ENCODE measurements at regions not wholly inside any gene's neighbourhood (a gene's known extent, or its start where the extent isn't known, plus 50 kb on each side); places are given as distances from the start of the nearest gene placed in this dataset.

DNA sequence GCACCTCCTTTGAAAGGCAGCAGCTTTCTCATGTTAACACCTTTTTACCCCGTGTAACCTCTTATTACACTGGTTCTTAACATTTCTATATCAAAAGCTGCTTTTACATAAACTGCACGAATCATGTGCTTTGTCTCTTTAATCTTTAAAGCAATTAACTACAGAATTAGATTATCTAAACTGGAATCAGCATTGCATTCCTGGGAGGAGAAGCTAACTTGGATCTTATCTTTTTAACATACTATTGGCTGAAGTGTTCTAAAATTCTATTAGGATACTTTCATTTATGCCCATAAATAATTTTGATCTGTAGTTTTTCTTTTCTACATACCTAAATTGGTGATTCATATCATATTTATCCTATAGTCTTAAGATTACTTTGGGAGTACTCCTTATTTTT, 428.4 kb upstream of the IGFBP3 start:
- no peak for DNase-seq
- TF ChIP-seq POLR2A (IDR thresholded peaks at IDR 0.05), result no peak
- TF ChIP-seq CTCF (IDR thresholded peaks at IDR 0.05), result no peak
- no peaks in the 10 kb centered on the region for H3K9me3 ChIP-seq
- intact Hi-C loops (cut with DNase I; ENCODE audit: low total_unique reads), result no loop called here
- no peaks in the 10 kb centered on the region for H3K36me3 ChIP-seq
- H3K4me3 ChIP-seq, result no peak overlapping the region
- no peaks in the 10 kb centered on the region for H3K4me1 ChIP-seq
- H3K27me3 ChIP-seq, result no peaks in the 10 kb centered on the region
- no peak overlapping the region for H3K27ac ChIP-seq

GRCh38 chr7:46344533-46344932, 423.5 kb upstream of the IGFBP3 start:
- Histone ChIP-seq H3K4me1 (no peaks in the 10 kb centered on the region), H3K27ac (no peak overlapping the region), H3K9me3 (no peaks in the 10 kb centered on the region), H3K27me3 (no peaks in the 10 kb centered on the region), H3K36me3 (no peaks in the 10 kb centered on the region), H3K4me3 (no peak overlapping the region)
- TF ChIP-seq POLR2A (IDR thresholded peaks at IDR 0.05) (no peak), CTCF (IDR thresholded peaks at IDR 0.05) (no peak)
- intact Hi-C loops (cut with DNase I; ENCODE audit: low total_unique reads), result no loop called here
- DNase-seq, result no peak

DNA sequence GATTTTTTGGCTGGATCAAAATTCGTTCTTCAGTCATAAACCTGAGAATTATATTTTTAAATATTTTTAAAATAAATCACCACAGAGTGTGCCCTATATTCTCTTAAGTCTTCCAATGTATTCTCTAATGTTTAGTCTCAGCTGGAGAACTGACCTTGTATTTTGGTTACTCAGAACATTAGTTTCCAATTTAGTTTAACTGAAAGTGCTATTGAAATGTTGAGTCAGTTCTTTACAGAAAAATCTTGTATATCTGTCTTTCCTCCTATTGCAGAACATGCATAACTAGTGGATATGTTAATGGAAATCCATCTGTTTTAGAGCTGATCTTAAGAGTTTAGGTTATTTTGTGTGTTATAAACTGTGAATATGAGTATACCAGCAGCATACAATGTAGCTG, 422.7 kb upstream of the IGFBP3 start:
- H3K4me1 ChIP-seq, result no peaks in the 10 kb centered on the region
- TF ChIP-seq CTCF (IDR thresholded peaks at IDR 0.05), result no peak
- TF ChIP-seq POLR2A (IDR thresholded peaks at IDR 0.05), result no peak
- intact Hi-C loops (cut with DNase I; ENCODE audit: low total_unique reads), result no loop called here
- no peaks in the 10 kb centered on the region for H3K9me3 ChIP-seq
- DNase-seq, result no peak
- H3K36me3 ChIP-seq, result no peaks in the 10 kb centered on the region
- H3K27ac ChIP-seq, result no peak overlapping the region
- no peaks in the 10 kb centered on the region for H3K27me3 ChIP-seq
- H3K4me3 ChIP-seq, result no peak overlapping the region

DNA sequence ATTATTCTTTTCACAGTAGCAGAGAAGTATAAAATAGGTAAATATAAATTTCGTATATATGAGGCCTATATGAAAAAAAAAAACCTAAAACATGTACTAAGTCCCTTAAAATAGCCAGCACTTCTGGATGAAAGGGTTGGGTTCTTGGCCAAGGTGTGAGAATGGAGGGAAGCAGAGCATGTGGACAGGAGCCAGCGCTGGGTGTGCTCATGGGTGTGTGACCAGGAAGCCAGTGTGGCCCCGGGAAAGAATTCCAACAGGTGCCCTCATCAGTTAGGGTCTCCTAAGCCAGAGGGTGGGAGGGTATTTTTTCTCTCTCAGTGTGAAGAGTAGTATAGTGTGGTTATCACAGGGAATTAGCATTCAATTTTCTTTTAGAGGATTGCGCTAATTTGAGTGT, 401.9 kb upstream of the IGFBP3 start:
- Histone ChIP-seq H3K4me3 (no peak overlapping the region), H3K27me3 (no peaks in the 10 kb centered on the region), H3K4me1 (no peaks in the 10 kb centered on the region), H3K9me3 (no peaks in the 10 kb centered on the region), H3K27ac (no peak overlapping the region), H3K36me3 (no peaks in the 10 kb centered on the region)
- DNase-seq, result no peak
- no peak for TF ChIP-seq POLR2A (IDR thresholded peaks at IDR 0.05)
- no peak for TF ChIP-seq CTCF (IDR thresholded peaks at IDR 0.05)
- intact Hi-C loops (cut with DNase I; ENCODE audit: low total_unique reads), result no loop called here

DNA sequence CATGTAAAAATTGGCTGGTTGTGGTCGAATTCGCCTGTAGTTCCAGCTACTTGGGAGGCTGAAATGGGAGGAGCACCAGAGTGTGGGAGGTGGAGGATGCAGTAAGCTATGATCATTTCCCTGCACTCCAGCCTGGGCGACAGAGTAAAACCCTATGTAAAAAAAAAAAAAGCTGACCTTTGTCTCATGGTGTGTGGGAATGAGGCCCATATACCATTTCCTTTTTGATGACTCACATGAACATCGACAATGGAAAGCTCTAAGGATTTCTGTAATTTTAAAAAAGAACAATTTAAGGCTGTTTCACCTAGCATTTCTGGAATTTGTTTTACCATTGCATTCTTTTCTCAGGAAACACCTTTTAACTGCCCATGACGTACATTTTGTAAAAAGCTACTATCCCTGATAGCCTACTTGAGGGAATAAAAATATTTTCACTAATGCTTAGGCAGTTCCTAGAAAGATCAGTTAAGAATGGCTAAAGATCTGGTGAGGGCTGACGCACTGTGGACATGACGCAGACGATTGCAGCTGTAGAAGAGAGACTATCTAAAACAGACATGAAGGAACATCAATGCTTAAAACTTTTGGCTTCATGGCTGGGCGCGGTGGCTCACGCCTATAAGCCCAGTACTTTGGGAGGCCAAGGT, 400.6 kb upstream of the IGFBP3 start:
- no peaks in the 10 kb centered on the region for H3K9me3 ChIP-seq
- H3K36me3 ChIP-seq, result no peaks in the 10 kb centered on the region
- H3K4me1 ChIP-seq, result no peaks in the 10 kb centered on the region
- TF ChIP-seq CTCF (IDR thresholded peaks at IDR 0.05), result no peak
- TF ChIP-seq POLR2A (IDR thresholded peaks at IDR 0.05), result no peak
- no peak overlapping the region for H3K4me3 ChIP-seq
- H3K27me3 ChIP-seq, result no peaks in the 10 kb centered on the region
- no peak overlapping the region for H3K27ac ChIP-seq
- DNase-seq, result no peak
- intact Hi-C loops (cut with DNase I; ENCODE audit: low total_unique reads), result no loop called here
